Neutrophil (primary cell): ENCODE measurements at regions not wholly inside any gene's neighbourhood (a gene's known extent, or its start where the extent isn't known, plus 50 kb on each side); places are given as distances from the start of the nearest gene placed in this dataset.

ENCODE experiments used
- H3K27ac ChIP-seq: fragments of 200-600 bp; sonication (generic); 2 replicates; pipeline ENCODE4 v1.5.1; 2016; ENCODE audit warnings: mild to moderate bottlenecking, moderate library complexity
- H3K27me3 ChIP-seq: fragments of 200-600 bp; sonication (generic); 2 replicates; pipeline ENCODE4 v1.6.0; 2016; ENCODE audit warnings: mild to moderate bottlenecking
- H3K36me3 ChIP-seq: fragments of 200-600 bp; sonication (generic); 2 replicates; pipeline ENCODE4 v1.5.1; 2017
- H3K4me1 ChIP-seq, 2 experiments: fragments of 200-600 bp in 1 of 2; sonication (generic) in 1 of 2; 1 replicate in 1 of 2; 2 replicates in 1 of 2; pipeline versions ENCODE4 v1.5.1 to v1.6.1; 2013 to 2016; ENCODE audit warnings: low read depth in 1 of 2, low read length in 1 of 2, mild to moderate bottlenecking in 1 of 2, moderate library complexity in 1 of 2; ENCODE audit not compliant: control insufficient read depth in 1 of 2, insufficient read depth in 1 of 2
- H3K4me3 ChIP-seq, 2 experiments: fragments of 200-600 bp in 1 of 2; sonication (generic) in 1 of 2; 1 replicate in 1 of 2; 2 replicates in 1 of 2; pipeline ENCODE4 v1.5.1; 2013 to 2016; ENCODE audit warnings: low read depth in 1 of 2, low read length in 1 of 2, mild to moderate bottlenecking in 1 of 2, moderate library complexity in 1 of 2
- H3K9me3 ChIP-seq: fragments of 200-600 bp; sonication (generic); 2 replicates; pipeline ENCODE4 v1.5.1; 2016
- TF ChIP-seq, protein P1 (sequence below): fragments of 200-600 bp; sonication (generic); IDR thresholded peaks from 2 replicates; pipeline ENCODE4 v1.5.1; 2016; ENCODE audit warnings: antibody characterized with exemption

DNA sequence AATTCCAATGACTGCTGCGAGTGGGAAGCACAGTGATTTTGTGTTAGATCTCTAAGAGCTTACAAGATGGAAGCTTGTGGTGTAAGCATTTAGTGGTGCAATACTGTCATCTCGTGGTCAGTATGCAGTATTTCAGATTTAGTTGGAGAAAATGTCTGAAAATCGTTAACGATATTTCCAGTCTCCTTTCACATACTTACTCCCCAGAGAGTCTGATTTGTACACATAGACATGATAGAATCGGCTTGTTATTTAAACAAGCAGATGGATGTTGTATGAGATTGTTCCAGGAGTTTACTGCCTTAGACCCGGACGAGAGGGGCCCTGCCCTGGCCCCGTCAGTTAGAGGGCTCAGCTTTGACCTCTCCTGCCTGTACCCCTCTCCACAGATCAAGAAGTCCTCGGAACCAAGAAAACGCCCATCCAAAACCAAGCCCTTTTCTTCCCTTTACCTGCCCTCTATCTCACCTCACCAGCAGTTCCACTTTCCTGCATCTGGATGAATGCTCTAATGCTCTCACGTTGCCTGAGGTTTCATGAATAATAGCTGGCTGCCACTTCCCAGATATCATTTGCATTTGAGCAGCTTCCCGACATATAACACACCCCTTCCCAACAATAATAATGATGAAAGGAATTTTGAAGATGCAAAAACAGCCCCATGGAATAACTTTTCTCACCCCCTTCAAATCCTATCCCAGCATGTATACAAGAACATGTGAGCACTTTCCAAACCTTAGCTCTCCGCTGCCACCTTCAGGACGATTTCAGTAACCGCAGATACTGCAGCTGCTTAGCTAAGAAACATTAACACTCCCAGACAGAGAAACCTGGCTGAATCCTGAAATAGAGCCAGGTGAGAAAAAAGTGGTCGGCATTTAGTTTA lies 247.3 kb downstream of the LTN1 start:
- H3K9me3 ChIP-seq: no peaks in the 10 kb centered on the region
- H3K27me3 ChIP-seq: no peaks in the 10 kb centered on the region
- peak overlapping the region; percentile 17 to 48 for H3K4me3 ChIP-seq
- TF ChIP-seq, protein P1, sequence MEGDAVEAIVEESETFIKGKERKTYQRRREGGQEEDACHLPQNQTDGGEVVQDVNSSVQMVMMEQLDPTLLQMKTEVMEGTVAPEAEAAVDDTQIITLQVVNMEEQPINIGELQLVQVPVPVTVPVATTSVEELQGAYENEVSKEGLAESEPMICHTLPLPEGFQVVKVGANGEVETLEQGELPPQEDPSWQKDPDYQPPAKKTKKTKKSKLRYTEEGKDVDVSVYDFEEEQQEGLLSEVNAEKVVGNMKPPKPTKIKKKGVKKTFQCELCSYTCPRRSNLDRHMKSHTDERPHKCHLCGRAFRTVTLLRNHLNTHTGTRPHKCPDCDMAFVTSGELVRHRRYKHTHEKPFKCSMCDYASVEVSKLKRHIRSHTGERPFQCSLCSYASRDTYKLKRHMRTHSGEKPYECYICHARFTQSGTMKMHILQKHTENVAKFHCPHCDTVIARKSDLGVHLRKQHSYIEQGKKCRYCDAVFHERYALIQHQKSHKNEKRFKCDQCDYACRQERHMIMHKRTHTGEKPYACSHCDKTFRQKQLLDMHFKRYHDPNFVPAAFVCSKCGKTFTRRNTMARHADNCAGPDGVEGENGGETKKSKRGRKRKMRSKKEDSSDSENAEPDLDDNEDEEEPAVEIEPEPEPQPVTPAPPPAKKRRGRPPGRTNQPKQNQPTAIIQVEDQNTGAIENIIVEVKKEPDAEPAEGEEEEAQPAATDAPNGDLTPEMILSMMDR: peak; percentile 64
- H3K27ac ChIP-seq: no peak overlapping the region
- H3K4me1 ChIP-seq: peaks cover 4 to 13% of the 10 kb centered on the region in 2 experiments
- no peaks in the 10 kb centered on the region for H3K36me3 ChIP-seq

DNA sequence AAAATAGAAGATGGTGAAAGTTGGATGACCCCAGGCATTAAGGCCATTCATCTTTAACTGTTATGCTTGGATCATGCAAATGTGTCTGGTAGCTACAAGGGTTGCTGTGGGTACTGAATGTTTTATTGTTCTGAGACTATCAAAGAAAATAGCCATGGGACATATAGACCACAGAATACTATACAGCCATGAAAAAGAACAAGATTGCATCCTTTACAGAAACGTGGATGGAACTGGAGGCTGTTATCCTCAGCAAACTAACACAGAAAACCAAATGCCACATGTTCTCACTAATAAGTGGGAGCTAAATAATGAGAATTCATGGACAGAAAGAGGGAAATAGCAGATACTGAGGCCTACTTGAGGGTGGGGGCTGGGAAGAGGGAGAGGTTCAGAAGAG lies 249.0 kb downstream of the LTN1 start:
- Histone ChIP-seq H3K4me1 (peaks cover 4 to 13% of the 10 kb centered on the region in 2 experiments), H3K27me3 (no peaks in the 10 kb centered on the region), H3K27ac (no peak overlapping the region), H3K36me3 (no peaks in the 10 kb centered on the region), H3K4me3 (no peak overlapping the region), H3K9me3 (no peaks in the 10 kb centered on the region)
- TF ChIP-seq, protein P1: no peak

DNA sequence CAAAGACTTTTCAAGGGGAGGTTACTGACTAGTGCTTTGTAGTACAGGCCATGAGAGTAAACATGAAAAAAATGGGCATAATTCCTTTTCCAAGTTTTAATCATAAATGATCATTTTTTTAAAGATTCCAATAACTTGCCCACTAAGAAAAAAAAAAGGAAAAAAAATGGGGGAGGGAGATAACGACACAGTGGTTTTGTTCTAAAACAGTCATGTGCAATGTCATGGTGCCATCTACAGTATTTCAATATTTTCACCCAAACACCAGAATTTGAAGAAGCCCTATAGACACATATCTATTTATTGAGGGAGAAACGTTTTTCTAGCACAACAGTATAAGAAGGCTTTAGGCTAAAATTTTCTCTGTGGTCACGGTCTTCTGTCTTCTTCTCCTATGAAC lies 250.2 kb downstream of the LTN1 start:
- TF ChIP-seq, protein P1: no peak
- Histone ChIP-seq H3K4me3 (no peak overlapping the region), H3K9me3 (no peaks in the 10 kb centered on the region), H3K36me3 (no peaks in the 10 kb centered on the region), H3K4me1 (peaks cover 4 to 6% of the 10 kb centered on the region in 2 experiments), H3K27me3 (no peaks in the 10 kb centered on the region), H3K27ac (no peak overlapping the region)

DNA sequence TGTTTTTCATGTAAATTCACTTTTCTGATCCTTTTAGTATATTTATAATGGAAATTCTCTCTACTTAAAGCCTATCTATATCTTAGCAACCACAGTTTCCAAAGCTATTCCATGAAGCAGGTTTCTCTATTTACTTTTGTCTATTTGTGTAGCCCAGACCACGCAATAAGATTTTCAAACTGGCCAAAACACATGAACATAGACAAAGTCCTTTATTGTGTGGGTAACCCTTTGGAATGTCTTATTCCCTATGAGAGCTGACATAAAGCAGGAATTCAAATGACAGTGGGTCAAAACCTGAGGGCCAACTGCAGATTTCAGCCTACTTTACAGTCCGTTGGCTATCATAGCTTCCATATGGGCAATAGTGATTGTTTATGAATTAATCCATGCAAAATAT lies 252.6 kb downstream of the LTN1 start:
- H3K27ac ChIP-seq: no peak overlapping the region
- H3K27me3 ChIP-seq: no peaks in the 10 kb centered on the region
- H3K36me3 ChIP-seq: no peaks in the 10 kb centered on the region
- no peaks in the 10 kb centered on the region for H3K4me1 ChIP-seq
- no peak overlapping the region for H3K4me3 ChIP-seq
- no peaks in the 10 kb centered on the region for H3K9me3 ChIP-seq
- TF ChIP-seq, protein P1: no peak

DNA sequence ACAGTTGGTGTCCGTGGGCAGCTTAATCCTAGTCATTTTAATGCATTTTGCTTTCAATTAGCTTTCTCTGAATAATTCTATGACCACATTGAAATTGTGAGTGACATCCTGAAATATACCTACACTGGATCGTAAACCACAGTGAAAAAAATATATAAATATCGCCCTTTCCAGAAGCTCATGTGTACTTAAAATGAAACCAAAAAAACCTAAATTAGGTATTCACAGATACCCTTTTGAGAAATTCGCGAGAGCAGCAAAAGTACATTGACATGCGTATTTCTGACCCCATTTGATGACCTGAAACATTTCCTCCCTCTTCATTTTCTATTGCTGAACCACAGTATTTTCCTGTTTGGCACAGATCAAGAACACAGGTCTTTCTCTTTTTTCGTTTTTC lies 253.8 kb downstream of the LTN1 start:
- Histone ChIP-seq H3K27me3 (no peaks in the 10 kb centered on the region), H3K36me3 (no peaks in the 10 kb centered on the region), H3K4me1 (no peaks in the 10 kb centered on the region), H3K4me3 (no peak overlapping the region), H3K27ac (no peak overlapping the region), H3K9me3 (no peaks in the 10 kb centered on the region)
- TF ChIP-seq, protein P1: no peak
